Liver (tissue), 8 donors: ENCODE measurements at regions not wholly inside any gene's neighbourhood (a gene's known extent, or its start where the extent isn't known, plus 50 kb on each side); places are given as distances from the start of the nearest gene placed in this dataset.

Experiments used
- DNase-seq: peaks from one replicate; pipeline ENCODE4 v3.0.0-alpha.2; 2017; ENCODE audit warnings: low spot score
- H3K27ac ChIP-seq, 2 donors: one replicate each; pipeline ENCODE4 v1.7.0; 2013; ENCODE audit warnings: inconsistent platforms in 2 of 2, low read length in 2 of 2, control low read depth in 1 of 2, low read depth in 1 of 2, mild to moderate bottlenecking in 1 of 2
- H3K27me3 ChIP-seq, 4 donors: one replicate each; pipeline versions ENCODE4 v1.6.1 to v1.7.0; 2013; ENCODE audit warnings: low read length in 3 of 4, inconsistent platforms in 1 of 4, mild to moderate bottlenecking in 1 of 4, moderate library complexity in 1 of 4; ENCODE audit not compliant: control insufficient read depth in 4 of 4, insufficient read depth in 4 of 4
- H3K36me3 ChIP-seq, 4 donors: one replicate each; pipeline versions ENCODE4 v1.6.1 to v1.7.0; 2013; ENCODE audit warnings: low read length in 3 of 4, mild to moderate bottlenecking in 3 of 4, low read depth in 1 of 4, moderate library complexity in 1 of 4; ENCODE audit not compliant: control insufficient read depth in 4 of 4, insufficient read depth in 3 of 4
- H3K4me1 ChIP-seq, 4 donors: one replicate each; pipeline versions ENCODE4 v1.6.1 to v1.7.0; 2013; ENCODE audit warnings: low read length in 3 of 4, mild to moderate bottlenecking in 3 of 4, moderate library complexity in 1 of 4; ENCODE audit not compliant: control insufficient read depth in 4 of 4, insufficient read depth in 4 of 4
- H3K4me3 ChIP-seq, 3 donors: one replicate each; pipeline versions ENCODE4 v1.6.1 to v1.7.0; 2013; ENCODE audit warnings: low read length in 3 of 3, control low read depth in 1 of 3, low read depth in 1 of 3, mild to moderate bottlenecking in 1 of 3
- H3K9ac ChIP-seq, 2 donors: one replicate each; pipeline ENCODE4 v1.7.0; 2013; ENCODE audit warnings: low read length in 2 of 2, mild to moderate bottlenecking in 2 of 2, moderate library complexity in 2 of 2, control low read depth in 1 of 2, low read depth in 1 of 2
- H3K9me3 ChIP-seq, 4 donors: one replicate each; pipeline versions ENCODE4 v1.6.1 to v1.7.0; 2013; ENCODE audit warnings: low read length in 3 of 4; ENCODE audit not compliant: control insufficient read depth in 4 of 4
- EGR1 ChIP-seq, 2 donors: IDR thresholded peaks; 2 replicates each; pipeline ENCODE4 v1.6.1; 2016 to 2018; ENCODE audit warnings: antibody characterized with exemption in 2 of 2, low read depth in 2 of 2
- FOXA1 ChIP-seq: IDR thresholded peaks from 2 replicates; pipeline ENCODE4 v1.6.1; 2016; ENCODE audit warnings: antibody characterized with exemption
- FOXA2 ChIP-seq: IDR thresholded peaks from 2 replicates; pipeline ENCODE4 v1.6.1; 2016; ENCODE audit warnings: antibody characterized with exemption
- GABPA ChIP-seq, 2 donors: IDR thresholded peaks in 1 of 2; conservative IDR thresholded peaks in 1 of 2; 2 replicates each; pipeline ENCODE4 v1.6.1; 2016; ENCODE audit warnings: antibody characterized with exemption in 2 of 2, mild to moderate bottlenecking in 1 of 2, moderate library complexity in 1 of 2
- HNF4A ChIP-seq, 2 donors: conservative IDR thresholded peaks; 2 replicates each; pipeline ENCODE4 v1.6.1; 2016; ENCODE audit warnings: antibody characterized with exemption in 2 of 2, mild to moderate bottlenecking in 2 of 2
- JUND ChIP-seq, 2 donors: IDR thresholded peaks; 2 replicates each; pipeline ENCODE4 v1.6.1; 2016; ENCODE audit warnings: antibody characterized with exemption in 2 of 2
- NR2F2 ChIP-seq: IDR thresholded peaks from 2 replicates; pipeline ENCODE4 v1.6.1; 2016; ENCODE audit warnings: antibody characterized with exemption
- RAD21 ChIP-seq, 2 donors: IDR thresholded peaks; 2 replicates each; pipeline ENCODE4 v1.6.1; 2016; ENCODE audit warnings: antibody characterized with exemption in 2 of 2, mild to moderate bottlenecking in 2 of 2
- RXRA ChIP-seq, 2 donors: IDR thresholded peaks; 2 replicates each; pipeline ENCODE4 v1.6.1; 2017 to 2018; ENCODE audit warnings: antibody characterized with exemption in 2 of 2, mild to moderate bottlenecking in 1 of 2
- SP1 ChIP-seq: IDR thresholded peaks from 2 replicates; pipeline ENCODE4 v1.6.1; 2018; ENCODE audit warnings: antibody characterized with exemption, mild to moderate bottlenecking
- TAF1 ChIP-seq: conservative IDR thresholded peaks from 2 replicates; pipeline ENCODE4 v1.6.1; 2016; ENCODE audit warnings: antibody characterized with exemption, mild to moderate bottlenecking
- YY1 ChIP-seq: IDR thresholded peaks from 2 replicates; pipeline ENCODE4 v1.6.1; 2016; ENCODE audit warnings: antibody characterized with exemption, mild to moderate bottlenecking
- WGBS: extraction: QIAGEN DNeasy Blood & Tissue Kit; methylation state at CpG from one replicate; pipeline ENCODE4 v1.1.7; 2013; 5-methylcytosine and 5-hydroxymethylcytosine counted together
- TF ChIP-seq, protein P1 (sequence below): fragments of 150-350 bp; IDR thresholded peaks from 2 replicates; pipeline ENCODE4 v1.5.1; 2017; ENCODE audit warnings: improper control_type of control experiment, low read depth, low read length; ENCODE audit not compliant: missing input control
- TF ChIP-seq, protein P2 (sequence below): IDR thresholded peaks from 2 replicates; pipeline ENCODE4 v1.6.1; 2016; ENCODE audit warnings: antibody characterized with exemption
- TF ChIP-seq, protein P3 (sequence below): IDR thresholded peaks from 2 replicates; pipeline ENCODE4 v1.6.1; 2016; ENCODE audit warnings: antibody characterized with exemption, mild to moderate bottlenecking
- TF ChIP-seq, protein P4 (sequence below): IDR thresholded peaks from 2 replicates; pipeline ENCODE4 v1.6.1; 2016; ENCODE audit warnings: antibody characterized with exemption
- TF ChIP-seq, protein P5 (sequence below): IDR thresholded peaks from 2 replicates; pipeline ENCODE4 v1.6.1; 2016; ENCODE audit warnings: antibody characterized with exemption
- donor health status: healthy.
- donor health status: healthy.
- donor health status: healthy.
- donor health status: healthy.
- donor health status: healthy.

DNA sequence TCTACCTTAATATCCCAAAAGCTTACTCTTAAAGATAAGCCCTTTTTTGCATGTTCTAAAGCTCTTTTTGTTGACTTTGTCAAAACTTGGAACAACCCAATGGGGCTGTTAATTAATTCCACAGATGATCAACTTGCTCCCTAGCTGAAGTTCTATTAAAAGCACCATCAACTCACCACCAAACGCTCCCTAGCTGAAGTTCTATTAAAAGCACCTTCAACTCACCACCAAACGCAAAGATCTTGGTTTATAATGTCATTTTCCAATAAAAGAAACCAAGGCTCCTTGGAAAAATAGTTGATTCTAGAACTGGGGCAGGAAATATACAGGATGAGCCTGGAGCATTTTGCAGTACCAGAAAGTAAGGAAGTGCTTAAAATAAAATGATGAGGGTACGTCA lies 122.3 kb upstream of the STT3B start (continued):
- TF ChIP-seq, protein P1, sequence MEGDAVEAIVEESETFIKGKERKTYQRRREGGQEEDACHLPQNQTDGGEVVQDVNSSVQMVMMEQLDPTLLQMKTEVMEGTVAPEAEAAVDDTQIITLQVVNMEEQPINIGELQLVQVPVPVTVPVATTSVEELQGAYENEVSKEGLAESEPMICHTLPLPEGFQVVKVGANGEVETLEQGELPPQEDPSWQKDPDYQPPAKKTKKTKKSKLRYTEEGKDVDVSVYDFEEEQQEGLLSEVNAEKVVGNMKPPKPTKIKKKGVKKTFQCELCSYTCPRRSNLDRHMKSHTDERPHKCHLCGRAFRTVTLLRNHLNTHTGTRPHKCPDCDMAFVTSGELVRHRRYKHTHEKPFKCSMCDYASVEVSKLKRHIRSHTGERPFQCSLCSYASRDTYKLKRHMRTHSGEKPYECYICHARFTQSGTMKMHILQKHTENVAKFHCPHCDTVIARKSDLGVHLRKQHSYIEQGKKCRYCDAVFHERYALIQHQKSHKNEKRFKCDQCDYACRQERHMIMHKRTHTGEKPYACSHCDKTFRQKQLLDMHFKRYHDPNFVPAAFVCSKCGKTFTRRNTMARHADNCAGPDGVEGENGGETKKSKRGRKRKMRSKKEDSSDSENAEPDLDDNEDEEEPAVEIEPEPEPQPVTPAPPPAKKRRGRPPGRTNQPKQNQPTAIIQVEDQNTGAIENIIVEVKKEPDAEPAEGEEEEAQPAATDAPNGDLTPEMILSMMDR, result no peak

DNA sequence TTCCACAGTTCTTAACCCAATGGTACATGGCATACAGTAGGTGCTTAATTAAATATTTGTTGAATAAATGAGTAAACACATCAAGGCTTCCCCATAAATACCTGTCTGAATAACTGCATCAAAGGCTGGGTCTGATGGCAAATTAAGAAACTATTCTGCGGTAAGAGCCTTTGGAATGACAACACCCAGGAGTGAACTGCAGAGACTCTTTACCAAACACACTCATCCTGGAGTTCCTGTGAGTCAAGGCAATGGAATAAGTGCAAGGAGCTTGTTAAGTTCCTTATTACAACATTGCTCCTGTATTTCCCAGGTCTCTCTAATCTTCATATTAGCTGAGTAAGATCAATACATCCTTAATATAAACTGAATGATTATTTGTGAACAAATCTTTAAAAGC lies 119.9 kb upstream of the STT3B start:
- 94% methylated on average over 1 of the region's 1 CpG for WGBS
- Histone ChIP-seq H3K4me1 (no peaks in the 10 kb centered on the region), H3K9me3 (no peaks in the 10 kb centered on the region), H3K36me3 (no peaks in the 10 kb centered on the region), H3K9ac (no peak overlapping the region), H3K27ac (no peak overlapping the region), H3K27me3 (no peaks in the 10 kb centered on the region), H3K4me3 (no peak overlapping the region)
- no peak for TF ChIP-seq GABPA (IDR thresholded peaks at IDR 0.05 in 1 of 2, conservative IDR thresholded peaks at IDR 0.05 in 1 of 2)
- TF ChIP-seq YY1, result no peak
- no peak for TF ChIP-seq NR2F2
- TF ChIP-seq, protein P2, sequence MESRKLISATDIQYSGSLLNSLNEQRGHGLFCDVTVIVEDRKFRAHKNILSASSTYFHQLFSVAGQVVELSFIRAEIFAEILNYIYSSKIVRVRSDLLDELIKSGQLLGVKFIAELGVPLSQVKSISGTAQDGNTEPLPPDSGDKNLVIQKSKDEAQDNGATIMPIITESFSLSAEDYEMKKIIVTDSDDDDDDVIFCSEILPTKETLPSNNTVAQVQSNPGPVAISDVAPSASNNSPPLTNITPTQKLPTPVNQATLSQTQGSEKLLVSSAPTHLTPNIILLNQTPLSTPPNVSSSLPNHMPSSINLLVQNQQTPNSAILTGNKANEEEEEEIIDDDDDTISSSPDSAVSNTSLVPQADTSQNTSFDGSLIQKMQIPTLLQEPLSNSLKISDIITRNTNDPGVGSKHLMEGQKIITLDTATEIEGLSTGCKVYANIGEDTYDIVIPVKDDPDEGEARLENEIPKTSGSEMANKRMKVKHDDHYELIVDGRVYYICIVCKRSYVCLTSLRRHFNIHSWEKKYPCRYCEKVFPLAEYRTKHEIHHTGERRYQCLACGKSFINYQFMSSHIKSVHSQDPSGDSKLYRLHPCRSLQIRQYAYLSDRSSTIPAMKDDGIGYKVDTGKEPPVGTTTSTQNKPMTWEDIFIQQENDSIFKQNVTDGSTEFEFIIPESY, result no peak
- no peak for TF ChIP-seq RXRA (IDR thresholded peaks at IDR 0.05)
- TF ChIP-seq HNF4A (conservative IDR thresholded peaks at IDR 0.05), result no peak
- TF ChIP-seq, protein P1, result no peak
- no peak for TF ChIP-seq JUND (IDR thresholded peaks at IDR 0.05)
- TF ChIP-seq FOXA2, result no peak
- TF ChIP-seq, protein P3, sequence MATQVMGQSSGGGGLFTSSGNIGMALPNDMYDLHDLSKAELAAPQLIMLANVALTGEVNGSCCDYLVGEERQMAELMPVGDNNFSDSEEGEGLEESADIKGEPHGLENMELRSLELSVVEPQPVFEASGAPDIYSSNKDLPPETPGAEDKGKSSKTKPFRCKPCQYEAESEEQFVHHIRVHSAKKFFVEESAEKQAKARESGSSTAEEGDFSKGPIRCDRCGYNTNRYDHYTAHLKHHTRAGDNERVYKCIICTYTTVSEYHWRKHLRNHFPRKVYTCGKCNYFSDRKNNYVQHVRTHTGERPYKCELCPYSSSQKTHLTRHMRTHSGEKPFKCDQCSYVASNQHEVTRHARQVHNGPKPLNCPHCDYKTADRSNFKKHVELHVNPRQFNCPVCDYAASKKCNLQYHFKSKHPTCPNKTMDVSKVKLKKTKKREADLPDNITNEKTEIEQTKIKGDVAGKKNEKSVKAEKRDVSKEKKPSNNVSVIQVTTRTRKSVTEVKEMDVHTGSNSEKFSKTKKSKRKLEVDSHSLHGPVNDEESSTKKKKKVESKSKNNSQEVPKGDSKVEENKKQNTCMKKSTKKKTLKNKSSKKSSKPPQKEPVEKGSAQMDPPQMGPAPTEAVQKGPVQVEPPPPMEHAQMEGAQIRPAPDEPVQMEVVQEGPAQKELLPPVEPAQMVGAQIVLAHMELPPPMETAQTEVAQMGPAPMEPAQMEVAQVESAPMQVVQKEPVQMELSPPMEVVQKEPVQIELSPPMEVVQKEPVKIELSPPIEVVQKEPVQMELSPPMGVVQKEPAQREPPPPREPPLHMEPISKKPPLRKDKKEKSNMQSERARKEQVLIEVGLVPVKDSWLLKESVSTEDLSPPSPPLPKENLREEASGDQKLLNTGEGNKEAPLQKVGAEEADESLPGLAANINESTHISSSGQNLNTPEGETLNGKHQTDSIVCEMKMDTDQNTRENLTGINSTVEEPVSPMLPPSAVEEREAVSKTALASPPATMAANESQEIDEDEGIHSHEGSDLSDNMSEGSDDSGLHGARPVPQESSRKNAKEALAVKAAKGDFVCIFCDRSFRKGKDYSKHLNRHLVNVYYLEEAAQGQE, result no peak
- TF ChIP-seq, protein P4, sequence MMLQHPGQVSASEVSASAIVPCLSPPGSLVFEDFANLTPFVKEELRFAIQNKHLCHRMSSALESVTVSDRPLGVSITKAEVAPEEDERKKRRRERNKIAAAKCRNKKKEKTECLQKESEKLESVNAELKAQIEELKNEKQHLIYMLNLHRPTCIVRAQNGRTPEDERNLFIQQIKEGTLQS, result no peak
- no peak for TF ChIP-seq TAF1
- TF ChIP-seq, protein P5, sequence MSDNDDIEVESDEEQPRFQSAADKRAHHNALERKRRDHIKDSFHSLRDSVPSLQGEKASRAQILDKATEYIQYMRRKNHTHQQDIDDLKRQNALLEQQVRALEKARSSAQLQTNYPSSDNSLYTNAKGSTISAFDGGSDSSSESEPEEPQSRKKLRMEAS, result no peak
- TF ChIP-seq SP1, result no peak
- no peak for TF ChIP-seq FOXA1
- no peak for TF ChIP-seq EGR1 (IDR thresholded peaks at IDR 0.05; ENCODE audit: low read depth in 2 of 2)
- TF ChIP-seq RAD21 (IDR thresholded peaks at IDR 0.05), result no peak
- no peak for DNase-seq
